ENCODE measurements at regions not wholly inside any gene's neighbourhood (a gene's known extent, or its start where the extent isn't known, plus 50 kb on each side); places are given as distances from the start of the nearest gene placed in this dataset.

DNA sequence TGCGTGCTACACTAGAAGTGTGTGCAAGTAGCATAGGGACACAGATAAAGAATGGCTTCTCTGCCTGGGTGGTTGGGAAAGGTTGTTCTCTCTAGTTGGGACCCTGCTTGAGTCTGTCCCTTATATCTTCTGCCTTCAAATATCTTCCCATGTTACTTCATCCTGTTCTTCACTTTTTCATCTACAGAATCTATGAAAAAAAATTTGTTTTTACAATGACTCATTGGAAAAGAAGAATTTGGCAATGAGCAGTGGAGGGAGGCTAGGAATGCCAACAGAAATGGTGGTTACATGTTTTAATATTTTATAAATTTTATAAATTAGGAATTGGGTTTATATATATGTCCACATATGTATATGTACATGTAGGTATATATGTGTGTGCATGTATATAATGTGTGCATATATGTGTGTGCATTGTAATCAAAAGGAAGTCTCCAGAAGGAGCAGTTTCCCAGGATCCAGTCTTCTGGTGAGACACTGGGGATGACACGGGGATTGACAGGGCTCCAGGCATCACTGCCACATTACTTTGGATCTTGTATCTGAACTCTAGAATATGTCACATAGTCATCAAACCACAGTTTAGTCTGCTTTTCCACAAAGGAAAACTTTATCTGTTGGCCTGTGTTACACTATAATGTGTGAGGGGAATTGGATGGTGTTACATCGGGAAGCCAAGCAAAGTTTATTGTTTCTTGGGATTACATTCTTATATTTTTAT is 75.3 kb upstream of the RIPOR2 start:
- Histone ChIP-seq H3K4me1 (peaks cover 8% of the 10 kb centered on the region), H3K27me3 (no peaks in the 10 kb centered on the region), H3K4me3 (no peak overlapping the region), H3K9me3 (no peaks in the 10 kb centered on the region), H3K36me3 (ENCODE audit: low read depth, missing control alignments) (no peaks in the 10 kb centered on the region), H3K27ac (no peak overlapping the region)
- DNase-seq, result no peak
- WGBS, 2 donors, result 89 to 92% methylated on average over 3 of the region's 3 CpGs
- intact Hi-C loops (cut with DNase I; ENCODE audit: low total_unique reads), result loop anchor here (10.0 kb wide), 1 partner anchor 156 kb away; no protein-coding TSS in a partner anchor
- TF ChIP-seq POLR2A (IDR thresholded peaks at IDR 0.05), result no peak
- no peak for TF ChIP-seq CTCF (IDR thresholded peaks at IDR 0.05)

- TF ChIP-seq CTCF (IDR thresholded peaks at IDR 0.05) (no peak), POLR2A (IDR thresholded peaks at IDR 0.05) (no peak)
- no peaks in the 10 kb centered on the region for H3K27me3 ChIP-seq
- DNase-seq, result no peak
- H3K36me3 ChIP-seq (ENCODE audit: low read depth, missing control alignments), result no peaks in the 10 kb centered on the region
- no peaks in the 10 kb centered on the region for H3K9me3 ChIP-seq
- no peaks in the 10 kb centered on the region for H3K4me1 ChIP-seq
- H3K27ac ChIP-seq, result no peak overlapping the region
- WGBS, 2 donors, result 70 to 79% methylated on average over 2 of the region's 2 CpGs
- H3K4me3 ChIP-seq, result no peak overlapping the region
- intact Hi-C loops (cut with DNase I; ENCODE audit: low total_unique reads), result loop anchor here (10.0 kb wide), 1 partner anchor 158 kb away; no protein-coding TSS in a partner anchor
Observed at GRCh38 chr6:25012657-25013056, 76.9 kb upstream of the RIPOR2 start.

DNA sequence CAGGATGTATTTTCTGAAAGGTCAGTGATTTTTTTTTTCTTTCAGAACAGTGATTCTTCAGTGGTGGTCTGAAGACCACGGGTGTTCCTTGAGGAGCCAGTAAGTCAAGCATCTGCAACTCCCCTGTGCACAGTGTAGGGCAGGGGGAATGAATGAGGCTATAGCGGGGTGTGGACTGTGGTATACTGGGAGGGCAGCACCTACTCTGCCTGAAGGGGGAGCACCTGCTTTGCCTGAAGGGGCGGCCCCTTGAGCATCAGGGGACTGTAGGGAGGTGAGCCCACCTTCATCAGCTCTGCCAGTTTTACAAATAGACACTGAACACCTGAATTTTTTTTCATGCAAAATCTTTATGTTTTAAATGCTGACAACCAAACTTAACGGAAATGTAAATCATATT is 77.5 kb upstream of the RIPOR2 start:
- intact Hi-C loops (cut with DNase I; ENCODE audit: low total_unique reads), result loop anchor here (10.0 kb wide), 1 partner anchor 158 kb away; no protein-coding TSS in a partner anchor
- H3K27me3 ChIP-seq, result no peaks in the 10 kb centered on the region
- H3K4me3 ChIP-seq, result no peak overlapping the region
- WGBS, 2 donors, result 81 to 86% methylated on average over 4 of the region's 4 CpGs
- no peaks in the 10 kb centered on the region for H3K36me3 ChIP-seq (ENCODE audit: low read depth, missing control alignments)
- H3K9me3 ChIP-seq, result no peaks in the 10 kb centered on the region
- no peaks in the 10 kb centered on the region for H3K4me1 ChIP-seq
- TF ChIP-seq POLR2A (IDR thresholded peaks at IDR 0.05) (no peak), CTCF (IDR thresholded peaks at IDR 0.05) (no peak)
- no peak overlapping the region for H3K27ac ChIP-seq
- no peak for DNase-seq

DNA sequence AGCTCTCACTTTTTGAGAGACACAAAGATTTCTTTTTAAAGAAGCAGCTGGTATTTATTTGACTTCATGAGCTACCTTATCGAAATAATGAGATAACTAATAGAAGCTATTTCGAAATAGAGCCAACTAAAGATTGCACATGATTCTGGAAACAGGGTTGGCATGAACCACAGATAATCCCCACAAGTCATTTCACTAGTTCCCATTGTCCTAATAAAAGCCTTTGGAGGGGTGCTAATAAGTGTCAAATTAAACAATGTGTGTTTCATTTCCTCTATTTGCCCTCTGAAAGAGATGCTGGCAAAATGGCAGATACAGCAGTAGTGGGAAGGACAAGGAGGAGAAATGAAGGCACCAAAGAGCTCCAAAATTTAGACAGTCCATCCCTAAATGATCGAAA is 78.6 kb upstream of the RIPOR2 start:
- Histone ChIP-seq H3K27me3 (no peaks in the 10 kb centered on the region), H3K27ac (no peak overlapping the region), H3K9me3 (no peaks in the 10 kb centered on the region), H3K4me1 (no peaks in the 10 kb centered on the region), H3K36me3 (ENCODE audit: low read depth, missing control alignments) (no peaks in the 10 kb centered on the region), H3K4me3 (no peak overlapping the region)
- no peak for DNase-seq
- WGBS, 2 donors, result 87% methylated on average over 3 of the region's 3 CpGs
- TF ChIP-seq POLR2A (IDR thresholded peaks at IDR 0.05) (no peak), CTCF (IDR thresholded peaks at IDR 0.05) (no peak)
- intact Hi-C loops (cut with DNase I; ENCODE audit: low total_unique reads), result loop anchor here (10.0 kb wide), 1 partner anchor 160 kb away; no protein-coding TSS in a partner anchor
